Tibial nerve (tissue), 4 donors: ENCODE measurements at regions not wholly inside any gene's neighbourhood (a gene's known extent, or its start where the extent isn't known, plus 50 kb on each side); places are given as distances from the start of the nearest gene placed in this dataset.

Experiments
- DNase-seq, 2 donors: peaks; one replicate each; pipeline ENCODE4 v3.0.0-alpha.2; 2019; ENCODE audit warnings: low spot score in 2 of 2
- H3K27ac ChIP-seq, 4 donors: fragments of 200-600 bp; sonication (generic) in 3 of 4; one replicate each; pipeline ENCODE4 v1.5.1; 2017 to 2019; ENCODE audit warnings: mild to moderate bottlenecking in 1 of 4
- H3K27me3 ChIP-seq, 2 donors: fragments of 200-600 bp; sonication (generic) in 1 of 2; one replicate each; pipeline versions ENCODE4 v1.5.1 to v1.6.0; 2017 to 2019
- H3K36me3 ChIP-seq, 3 donors: fragments of 200-600 bp; sonication (generic); one replicate each; pipeline ENCODE4 v1.5.1; 2018 to 2019
- H3K4me1 ChIP-seq, 4 donors: fragments of 200-600 bp; sonication (generic) in 3 of 4; one replicate each; pipeline ENCODE4 v1.5.1; 2017 to 2019
- H3K4me3 ChIP-seq, 4 donors: fragments of 200-600 bp; sonication (generic) in 3 of 4; one replicate each; pipeline ENCODE4 v1.5.1; 2017 to 2019; ENCODE audit warnings: mild to moderate bottlenecking in 1 of 4, moderate library complexity in 1 of 4
- H3K9me3 ChIP-seq, 4 donors: fragments of 200-600 bp; sonication (generic) in 3 of 4; one replicate each; pipeline ENCODE4 v1.5.1; 2017 to 2019
- CTCF ChIP-seq, 5 experiments: fragments of 200-600 bp in 3 of 5; fragments of 450-650 bp in 2 of 5; sonication (generic) in 3 of 5; IDR thresholded peaks; one replicate each; pipeline ENCODE4 v1.5.1; 2016 to 2019; ENCODE audit warnings: antibody characterized with exemption in 5 of 5, mild to moderate bottlenecking in 3 of 5, moderate library complexity in 2 of 5
- EP300 ChIP-seq, 2 donors: sonication (generic); formaldehyde crosslinking; IDR thresholded peaks; one replicate each; pipeline ENCODE4 v1.6.1; 2017; ENCODE audit warnings: antibody characterized with exemption in 2 of 2, mild to moderate bottlenecking in 1 of 2
- POLR2A ChIP-seq, 2 donors: fragments of 450-650 bp; IDR thresholded peaks; one replicate each; pipeline ENCODE4 v1.6.1; 2017; ENCODE audit warnings: antibody characterized with exemption in 2 of 2, mild to moderate bottlenecking in 2 of 2, moderate library complexity in 2 of 2
- WGBS, 2 donors: methylation state at CpG; one replicate each; pipeline ENCODE4 v1.1.5; 2018; 5-methylcytosine and 5-hydroxymethylcytosine counted together

DNA sequence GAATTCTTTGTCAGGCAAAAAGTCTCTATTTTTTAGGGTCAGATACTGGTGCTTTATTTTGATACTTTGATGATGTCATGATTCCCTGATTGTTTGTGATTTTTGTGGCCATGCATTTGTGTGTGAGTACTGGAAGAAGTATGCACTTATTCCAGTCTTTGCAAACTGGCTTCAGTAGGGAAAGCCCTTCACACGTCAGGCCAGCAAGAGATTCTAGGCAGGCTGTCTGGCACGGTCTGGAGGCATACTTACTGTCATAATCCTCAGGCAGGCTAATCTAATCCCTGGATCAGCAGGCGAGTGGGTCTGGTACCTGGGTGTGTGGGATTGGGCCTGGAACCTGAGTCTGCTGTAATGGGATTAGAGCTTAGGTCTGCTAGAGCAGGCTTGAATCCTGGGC is 391.8 kb upstream of the MMS22L start:
- Histone ChIP-seq H3K27ac (no peak overlapping the region), H3K27me3 (no peaks in the 10 kb centered on the region), H3K4me3 (no peak overlapping the region), H3K36me3 (no peaks in the 10 kb centered on the region), H3K4me1 (peaks cover 0 to under 1% (median 0%) of the 10 kb centered on the region in 4 donors), H3K9me3 (no peaks in the 10 kb centered on the region)
- WGBS, 2 donors = 86 to 93% methylated on average over 3 of the region's 3 CpGs
- DNase-seq = no peak
- TF ChIP-seq POLR2A (IDR thresholded peaks at IDR 0.05) (no peak), EP300 (IDR thresholded peaks at IDR 0.05) (no peak), CTCF (IDR thresholded peaks at IDR 0.05) (no peak)

GRCh38 chr6:97677626-97678025 is 394.6 kb upstream of the MMS22L start:
- no peak for TF ChIP-seq CTCF (IDR thresholded peaks at IDR 0.05)
- TF ChIP-seq POLR2A (IDR thresholded peaks at IDR 0.05) = no peak
- TF ChIP-seq EP300 (IDR thresholded peaks at IDR 0.05) = no peak
- 81 to 85% methylated on average over 2 of the region's 2 CpGs for WGBS, 2 donors
- no peak overlapping the region for H3K4me3 ChIP-seq
- no peaks in the 10 kb centered on the region for H3K36me3 ChIP-seq
- H3K27me3 ChIP-seq = no peaks in the 10 kb centered on the region
- DNase-seq = no peak
- H3K4me1 ChIP-seq = no peaks in the 10 kb centered on the region
- H3K9me3 ChIP-seq = no peaks in the 10 kb centered on the region
- H3K27ac ChIP-seq = no peak overlapping the region

GRCh38 chr6:97687916-97688315 is 404.9 kb upstream of the MMS22L start:
- Histone ChIP-seq H3K36me3 (no peaks in the 10 kb centered on the region), H3K27ac (no peak overlapping the region), H3K27me3 (no peaks in the 10 kb centered on the region), H3K4me1 (no peaks in the 10 kb centered on the region), H3K4me3 (no peak overlapping the region), H3K9me3 (no peaks in the 10 kb centered on the region)
- no peak for DNase-seq
- WGBS, 2 donors = 90 to 92% methylated on average over 2 of the region's 2 CpGs
- TF ChIP-seq CTCF (IDR thresholded peaks at IDR 0.05) = no peak
- TF ChIP-seq POLR2A (IDR thresholded peaks at IDR 0.05) = no peak
- TF ChIP-seq EP300 (IDR thresholded peaks at IDR 0.05) = no peak

DNA sequence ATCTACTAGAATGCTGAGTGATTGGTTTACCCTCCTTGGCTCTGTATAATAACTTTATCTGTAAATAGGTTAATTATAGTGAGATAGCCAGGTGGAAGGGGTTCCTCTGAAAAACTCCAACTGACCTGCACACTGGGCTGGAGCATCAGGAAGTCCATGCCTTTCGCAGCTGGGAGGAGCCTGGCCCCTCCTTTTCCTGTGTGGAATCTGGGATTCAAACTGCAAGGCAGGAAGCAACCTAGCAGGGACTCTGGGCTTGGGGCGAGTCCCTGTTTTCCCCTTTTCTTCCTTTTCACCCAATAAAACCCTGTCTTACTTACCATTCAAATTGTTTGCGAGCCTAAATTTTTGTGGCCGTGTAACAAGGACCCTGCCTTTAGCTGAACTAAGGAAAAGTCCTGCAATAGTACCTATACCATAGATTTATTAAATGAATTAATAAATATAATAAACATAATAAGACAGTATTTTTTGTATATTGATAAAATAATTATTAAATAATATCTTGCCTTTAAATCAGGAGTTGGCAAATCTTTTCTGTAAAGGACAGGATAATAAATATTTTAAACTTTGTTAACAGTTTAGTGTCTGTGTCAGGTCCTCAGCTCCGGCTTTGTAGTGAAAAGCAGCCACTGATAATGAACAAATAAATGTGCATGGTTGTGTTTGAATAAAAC is 406.2 kb upstream of the MMS22L start:
- Histone ChIP-seq H3K4me1 (no peaks in the 10 kb centered on the region), H3K36me3 (no peaks in the 10 kb centered on the region), H3K27ac (no peak overlapping the region), H3K4me3 (no peak overlapping the region), H3K27me3 (no peaks in the 10 kb centered on the region), H3K9me3 (no peaks in the 10 kb centered on the region)
- no peak for DNase-seq
- TF ChIP-seq CTCF (IDR thresholded peaks at IDR 0.05) = no peak
- TF ChIP-seq POLR2A (IDR thresholded peaks at IDR 0.05) = no peak
- no peak for TF ChIP-seq EP300 (IDR thresholded peaks at IDR 0.05)
- WGBS, 2 donors = 78 to 79% methylated on average over 5 of the region's 5 CpGs

DNA sequence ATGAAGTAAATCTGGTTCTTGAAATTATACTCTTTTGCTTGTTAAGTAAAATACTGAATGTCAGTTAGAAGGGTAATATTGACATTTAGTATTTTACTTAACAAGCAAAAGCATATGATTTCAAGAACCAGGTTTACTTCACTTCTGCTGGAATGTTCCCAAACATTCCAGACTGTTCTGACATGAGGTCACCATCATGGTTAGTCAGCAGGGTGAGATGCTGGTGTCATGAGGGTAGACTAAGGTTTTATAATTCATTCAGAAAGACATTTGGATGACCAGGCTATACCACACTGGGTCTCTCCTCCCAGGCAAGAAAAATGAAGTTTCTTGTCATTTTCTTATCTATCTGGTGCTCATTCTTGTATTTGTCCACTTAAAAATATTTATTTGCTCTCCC is 414.4 kb upstream of the MMS22L start:
- TF ChIP-seq POLR2A (IDR thresholded peaks at IDR 0.05) (no peak), CTCF (IDR thresholded peaks at IDR 0.05) (no peak), EP300 (IDR thresholded peaks at IDR 0.05) (no peak)
- Histone ChIP-seq H3K27me3 (no peaks in the 10 kb centered on the region), H3K4me3 (no peak overlapping the region), H3K9me3 (no peaks in the 10 kb centered on the region), H3K27ac (no peak overlapping the region), H3K36me3 (no peaks in the 10 kb centered on the region), H3K4me1 (no peaks in the 10 kb centered on the region)
- no peak for DNase-seq
